ENCODE measurements at regions not wholly inside any gene's neighbourhood (a gene's known extent, or its start where the extent isn't known, plus 50 kb on each side); places are given as distances from the start of the nearest gene placed in this dataset.

- H3K4me1 ChIP-seq (ENCODE audit: control insufficient read depth in 2 of 3, insufficient read depth in 2 of 3, low read depth in 1 of 3, low read length in 3 of 3) = no peaks in the 10 kb centered on the region
- no peak for DNase-seq
- no peak overlapping the region for H3K9ac ChIP-seq (ENCODE audit: low read length in 3 of 3)
- H3K36me3 ChIP-seq (ENCODE audit: control insufficient read depth in 2 of 3, insufficient read depth in 3 of 3, low read length in 3 of 3) = no peaks in the 10 kb centered on the region
- FAIRE-seq = no peak
- H3K9me3 ChIP-seq (ENCODE audit: control insufficient read depth in 2 of 3, insufficient read depth in 1 of 3, low read length in 3 of 3) = no peaks in the 10 kb centered on the region
- H3K27me3 ChIP-seq (ENCODE audit: control insufficient read depth, insufficient read depth, low read length) = no peaks in the 10 kb centered on the region
- no peak for TF ChIP-seq CTCF (IDR thresholded peaks at IDR 0.05; ENCODE audit: borderline replicate concordance, extremely low read depth, insufficient read depth)
- H3K27ac ChIP-seq (ENCODE audit: low read depth in 2 of 2, low read length in 2 of 2) = no peak overlapping the region
- intact Hi-C loops (cut with DNase I) = no loop called here
- H3K4me3 ChIP-seq (ENCODE audit: low read length in 3 of 3) = no peak overlapping the region
Measured at GRCh38 chr14:42001431-42001830, 394.8 kb downstream of the LRFN5 start.

GRCh38 chr14:42000450-42000849 lies 393.8 kb downstream of the LRFN5 start:
- FAIRE-seq (no peak), DNase-seq (no peak)
- Histone ChIP-seq H3K36me3 (ENCODE audit: control insufficient read depth in 2 of 3, insufficient read depth in 3 of 3, low read length in 3 of 3) (no peaks in the 10 kb centered on the region), H3K4me3 (ENCODE audit: low read length in 3 of 3) (no peak overlapping the region), H3K9me3 (ENCODE audit: control insufficient read depth in 2 of 3, insufficient read depth in 1 of 3, low read length in 3 of 3) (no peaks in the 10 kb centered on the region), H3K9ac (ENCODE audit: low read length in 3 of 3) (no peak overlapping the region), H3K4me1 (ENCODE audit: control insufficient read depth in 2 of 3, insufficient read depth in 2 of 3, low read depth in 1 of 3, low read length in 3 of 3) (no peaks in the 10 kb centered on the region), H3K27ac (ENCODE audit: low read depth in 2 of 2, low read length in 2 of 2) (no peak overlapping the region), H3K27me3 (ENCODE audit: control insufficient read depth, insufficient read depth, low read length) (no peaks in the 10 kb centered on the region)
- intact Hi-C loops (cut with DNase I) = no loop called here
- TF ChIP-seq CTCF (IDR thresholded peaks at IDR 0.05; ENCODE audit: borderline replicate concordance, extremely low read depth, insufficient read depth) = no peak

GRCh38 chr14:41993687-41994086 lies 387.0 kb downstream of the LRFN5 start:
- H3K4me3 ChIP-seq (ENCODE audit: low read length in 3 of 3) = no peak overlapping the region
- H3K9ac ChIP-seq (ENCODE audit: low read length in 3 of 3) = no peak overlapping the region
- no peaks in the 10 kb centered on the region for H3K9me3 ChIP-seq (ENCODE audit: control insufficient read depth in 2 of 3, insufficient read depth in 1 of 3, low read length in 3 of 3)
- H3K36me3 ChIP-seq (ENCODE audit: control insufficient read depth in 2 of 3, insufficient read depth in 3 of 3, low read length in 3 of 3) = no peaks in the 10 kb centered on the region
- FAIRE-seq = no peak
- no peak for TF ChIP-seq CTCF (IDR thresholded peaks at IDR 0.05; ENCODE audit: borderline replicate concordance, extremely low read depth, insufficient read depth)
- H3K27me3 ChIP-seq (ENCODE audit: control insufficient read depth, insufficient read depth, low read length) = no peaks in the 10 kb centered on the region
- no peak for DNase-seq
- H3K4me1 ChIP-seq (ENCODE audit: control insufficient read depth in 2 of 3, insufficient read depth in 2 of 3, low read depth in 1 of 3, low read length in 3 of 3) = no peaks in the 10 kb centered on the region
- no peak overlapping the region for H3K27ac ChIP-seq (ENCODE audit: low read depth in 2 of 2, low read length in 2 of 2)
- intact Hi-C loops (cut with DNase I) = no loop called here

GRCh38 chr14:41986700-41987099 lies 380.0 kb downstream of the LRFN5 start:
- H3K9ac ChIP-seq (ENCODE audit: low read length in 3 of 3) = no peak overlapping the region
- no peaks in the 10 kb centered on the region for H3K27me3 ChIP-seq (ENCODE audit: control insufficient read depth, insufficient read depth, low read length)
- H3K9me3 ChIP-seq (ENCODE audit: control insufficient read depth in 2 of 3, insufficient read depth in 1 of 3, low read length in 3 of 3) = no peaks in the 10 kb centered on the region
- H3K4me1 ChIP-seq (ENCODE audit: control insufficient read depth in 2 of 3, insufficient read depth in 2 of 3, low read depth in 1 of 3, low read length in 3 of 3) = no peaks in the 10 kb centered on the region
- intact Hi-C loops (cut with DNase I) = no loop called here
- H3K4me3 ChIP-seq (ENCODE audit: low read length in 3 of 3) = no peak overlapping the region
- no peak for TF ChIP-seq CTCF (IDR thresholded peaks at IDR 0.05; ENCODE audit: borderline replicate concordance, extremely low read depth, insufficient read depth)
- FAIRE-seq (no peak), DNase-seq (no peak)
- H3K36me3 ChIP-seq (ENCODE audit: control insufficient read depth in 2 of 3, insufficient read depth in 3 of 3, low read length in 3 of 3) = no peaks in the 10 kb centered on the region
- H3K27ac ChIP-seq (ENCODE audit: low read depth in 2 of 2, low read length in 2 of 2) = no peak overlapping the region

All from kidney (tissue), 13 donors.